ENCODE measurements at regions not wholly inside any gene's neighbourhood (a gene's known extent, or its start where the extent isn't known, plus 50 kb on each side); places are given as distances from the start of the nearest gene placed in this dataset.

DNA sequence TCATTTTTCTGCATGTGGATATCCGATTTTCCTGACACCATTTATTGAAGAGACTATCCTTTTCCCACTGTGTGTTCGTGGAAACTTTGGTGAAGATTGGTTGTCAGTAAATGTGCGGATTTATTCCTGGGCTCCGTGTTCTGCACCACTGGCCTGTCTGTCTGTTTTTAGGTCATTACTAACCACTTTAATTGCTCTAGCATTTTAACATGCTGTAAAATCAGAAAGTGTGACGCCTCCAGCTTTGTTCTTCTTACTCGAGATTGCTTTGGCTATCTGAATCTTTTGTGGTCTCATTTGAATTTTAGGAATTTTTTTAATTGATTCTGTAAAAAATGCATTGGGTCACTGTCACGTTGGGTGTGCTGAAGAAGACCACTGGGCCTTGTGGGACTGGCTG lies 1458.7 kb downstream of the AACS start:
- no peaks in the 10 kb centered on the region for H3K36me3 Mint-ChIP-seq
- no peaks in the 10 kb centered on the region for H3K27me3 Mint-ChIP-seq
- H3K9me3 Mint-ChIP-seq, result peaks cover 4% of the 10 kb centered on the region
- H3K4me1 Mint-ChIP-seq, result no peaks in the 10 kb centered on the region
- H3K27ac Mint-ChIP-seq, result no peak overlapping the region
- H3K4me3 Mint-ChIP-seq, result no peak overlapping the region

GRCh38 chr12:126534495-126534894 lies 1469.3 kb downstream of the AACS start:
- H3K27ac Mint-ChIP-seq, result no peak overlapping the region
- no peaks in the 10 kb centered on the region for H3K4me1 Mint-ChIP-seq
- H3K4me3 Mint-ChIP-seq, result no peak overlapping the region
- H3K9me3 Mint-ChIP-seq, result no peaks in the 10 kb centered on the region
- H3K27me3 Mint-ChIP-seq, result no peaks in the 10 kb centered on the region
- H3K36me3 Mint-ChIP-seq, result no peaks in the 10 kb centered on the region

DNA sequence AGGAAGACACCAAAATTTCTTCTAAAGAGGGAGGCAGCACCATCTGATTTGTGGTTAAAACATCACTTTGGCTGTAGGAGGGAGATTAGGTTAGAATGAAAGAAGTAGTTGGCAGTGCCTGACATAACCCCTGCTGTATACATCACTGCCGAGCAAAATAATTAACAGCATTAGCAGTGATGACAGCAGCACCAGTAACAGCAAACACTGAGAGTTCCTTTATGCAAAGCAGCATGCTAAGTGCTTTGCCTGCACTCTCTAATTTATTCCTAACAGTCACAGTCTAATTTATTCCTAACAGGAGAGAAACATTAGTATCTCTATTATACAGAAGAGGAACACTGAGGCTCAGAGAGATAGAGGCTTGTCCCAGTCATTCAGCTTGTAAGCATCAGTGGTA lies 1469.7 kb downstream of the AACS start:
- Mint-ChIP-seq H3K4me1 (no peaks in the 10 kb centered on the region), H3K27ac (no peak overlapping the region), H3K4me3 (no peak overlapping the region), H3K36me3 (no peaks in the 10 kb centered on the region), H3K27me3 (no peaks in the 10 kb centered on the region), H3K9me3 (no peaks in the 10 kb centered on the region)

GRCh38 chr12:126535971-126536370 lies 1470.7 kb downstream of the AACS start:
- Mint-ChIP-seq H3K27me3 (no peaks in the 10 kb centered on the region), H3K36me3 (no peaks in the 10 kb centered on the region), H3K27ac (no peak overlapping the region), H3K4me3 (no peak overlapping the region), H3K4me1 (no peaks in the 10 kb centered on the region), H3K9me3 (no peaks in the 10 kb centered on the region)

DNA sequence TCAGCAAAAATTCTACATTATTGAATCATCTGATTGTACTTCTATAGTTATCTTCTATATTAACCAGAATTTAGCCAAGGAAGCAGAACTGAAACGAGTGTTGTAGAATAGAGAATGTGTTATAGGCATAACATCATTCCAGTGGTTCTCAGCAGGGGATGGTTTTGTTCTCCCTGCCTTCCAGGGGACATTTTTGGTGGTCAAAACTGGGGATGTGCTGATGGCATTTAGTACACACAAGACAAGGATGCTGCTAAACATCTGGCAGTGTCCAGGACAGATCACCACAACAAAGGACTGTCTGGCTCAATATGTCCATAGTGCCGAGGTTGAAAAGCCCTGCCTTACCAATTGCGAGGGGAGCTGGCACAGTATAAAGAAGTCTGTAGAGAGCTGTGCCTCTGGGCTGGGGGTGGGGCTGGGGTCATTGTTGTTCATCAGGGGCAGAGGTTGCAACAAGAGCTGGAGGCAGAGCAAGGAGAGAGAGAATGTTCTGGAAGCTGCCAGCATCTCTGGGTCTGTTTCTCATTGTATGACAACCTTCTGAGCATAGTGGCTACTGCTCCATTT lies 1472.8 kb downstream of the AACS start:
- no peaks in the 10 kb centered on the region for H3K27me3 Mint-ChIP-seq
- no peak overlapping the region for H3K27ac Mint-ChIP-seq
- no peak overlapping the region for H3K4me3 Mint-ChIP-seq

DNA sequence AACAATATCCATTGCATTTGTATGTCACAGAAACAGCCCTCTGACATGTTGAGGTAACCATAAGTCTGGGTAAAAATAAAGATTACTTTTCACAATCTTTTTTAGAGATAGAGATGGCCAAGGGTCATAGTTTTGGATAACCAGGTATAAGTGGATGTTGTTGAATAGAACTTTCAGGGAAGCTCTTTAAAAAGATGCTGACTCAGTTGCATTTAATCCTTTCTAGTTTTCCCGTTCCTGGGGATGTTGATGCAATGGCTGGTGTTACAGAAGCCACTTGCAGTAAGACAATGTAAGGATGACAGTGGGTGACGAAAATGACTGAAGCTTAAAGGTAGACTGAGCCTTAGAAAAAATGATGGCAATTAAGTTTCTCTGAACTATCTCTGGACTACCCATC lies 1473.7 kb downstream of the AACS start:
- Mint-ChIP-seq H3K27ac (no peak overlapping the region), H3K4me1 (no peaks in the 10 kb centered on the region), H3K27me3 (no peaks in the 10 kb centered on the region), H3K4me3 (no peak overlapping the region), H3K36me3 (no peaks in the 10 kb centered on the region), H3K9me3 (no peaks in the 10 kb centered on the region)

More for the DNA sequence above, 1472.8 kb downstream of the AACS start:
- Mint-ChIP-seq H3K9me3 (no peaks in the 10 kb centered on the region), H3K4me1 (no peaks in the 10 kb centered on the region), H3K36me3 (no peaks in the 10 kb centered on the region)

DNA sequence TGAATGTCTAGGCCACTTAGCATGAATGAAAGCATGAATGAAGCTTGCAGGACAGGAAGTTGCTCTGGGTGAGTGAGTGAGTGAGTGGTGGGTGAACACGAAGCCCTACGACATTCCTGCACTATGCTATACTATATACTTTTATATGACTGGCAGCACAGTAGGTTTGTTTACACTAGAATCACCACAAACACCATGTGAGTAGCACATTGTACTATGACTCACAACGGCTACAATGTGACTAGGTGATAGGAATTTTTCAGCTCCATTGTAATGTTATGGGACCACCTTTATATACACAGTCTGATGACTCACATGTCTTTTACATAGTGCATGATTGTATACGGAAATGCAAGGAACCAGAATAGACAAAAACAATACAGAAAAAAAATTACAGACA lies 1480.2 kb downstream of the AACS start:
- Mint-ChIP-seq H3K4me3 (no peak overlapping the region), H3K4me1 (no peaks in the 10 kb centered on the region), H3K27me3 (no peaks in the 10 kb centered on the region), H3K27ac (no peak overlapping the region), H3K9me3 (no peaks in the 10 kb centered on the region), H3K36me3 (no peaks in the 10 kb centered on the region)

DNA sequence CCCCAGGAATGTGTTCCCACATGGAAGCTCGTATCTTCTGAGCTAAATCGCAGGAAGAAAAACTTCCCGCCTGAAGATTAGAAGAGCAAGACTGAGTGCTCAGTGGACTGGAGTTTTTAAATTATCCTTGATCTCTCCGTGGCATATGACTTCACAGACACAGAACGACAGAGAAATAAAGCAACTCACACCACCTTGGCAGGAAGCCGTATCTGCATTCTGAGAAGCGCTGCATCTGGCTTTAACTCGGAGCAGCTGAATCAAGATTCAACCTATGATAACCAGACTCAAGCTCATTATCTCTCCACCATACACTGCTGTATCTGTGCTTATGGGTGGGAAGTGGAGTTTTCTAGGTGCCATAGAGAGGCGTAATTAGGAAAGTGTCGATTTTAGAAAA lies 1482.7 kb downstream of the AACS start:
- H3K9me3 Mint-ChIP-seq, result no peaks in the 10 kb centered on the region
- no peak overlapping the region for H3K4me3 Mint-ChIP-seq
- H3K27ac Mint-ChIP-seq, result no peak overlapping the region

DNA sequence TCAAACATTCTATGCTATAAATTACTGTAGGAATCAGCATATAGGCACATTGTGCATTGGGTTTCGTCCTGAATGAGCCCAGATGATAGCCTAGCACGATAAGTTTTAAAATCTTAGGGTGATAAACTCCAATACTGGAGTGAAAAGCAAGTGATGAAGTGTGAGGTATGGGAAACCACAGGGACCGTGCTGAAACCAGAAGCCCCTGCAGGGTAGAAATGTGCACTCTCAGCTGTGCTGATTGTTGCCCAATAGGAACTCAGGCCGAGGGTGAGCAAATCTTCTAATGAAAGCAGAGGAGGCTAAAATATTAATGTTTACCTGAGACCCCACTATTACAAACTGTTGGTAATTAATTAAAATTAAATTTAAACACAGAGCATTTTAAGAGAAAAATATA lies 1486.6 kb downstream of the AACS start:
- H3K4me3 Mint-ChIP-seq, result no peak overlapping the region
- no peaks in the 10 kb centered on the region for H3K36me3 Mint-ChIP-seq
- no peaks in the 10 kb centered on the region for H3K27me3 Mint-ChIP-seq
- H3K27ac Mint-ChIP-seq, result no peak overlapping the region
- peaks cover 8% of the 10 kb centered on the region for H3K9me3 Mint-ChIP-seq
- no peaks in the 10 kb centered on the region for H3K4me1 Mint-ChIP-seq

More for the DNA sequence above, 1482.7 kb downstream of the AACS start:
- Mint-ChIP-seq H3K4me1 (no peaks in the 10 kb centered on the region), H3K27me3 (no peaks in the 10 kb centered on the region), H3K36me3 (no peaks in the 10 kb centered on the region)

- H3K27ac Mint-ChIP-seq, result no peak overlapping the region
- H3K4me1 Mint-ChIP-seq, result no peaks in the 10 kb centered on the region
- H3K9me3 Mint-ChIP-seq, result peaks cover 8% of the 10 kb centered on the region
- no peak overlapping the region for H3K4me3 Mint-ChIP-seq
- no peaks in the 10 kb centered on the region for H3K27me3 Mint-ChIP-seq
- no peaks in the 10 kb centered on the region for H3K36me3 Mint-ChIP-seq
Measured at GRCh38 chr12:126554625-126555024, 1489.4 kb downstream of the AACS start.

DNA sequence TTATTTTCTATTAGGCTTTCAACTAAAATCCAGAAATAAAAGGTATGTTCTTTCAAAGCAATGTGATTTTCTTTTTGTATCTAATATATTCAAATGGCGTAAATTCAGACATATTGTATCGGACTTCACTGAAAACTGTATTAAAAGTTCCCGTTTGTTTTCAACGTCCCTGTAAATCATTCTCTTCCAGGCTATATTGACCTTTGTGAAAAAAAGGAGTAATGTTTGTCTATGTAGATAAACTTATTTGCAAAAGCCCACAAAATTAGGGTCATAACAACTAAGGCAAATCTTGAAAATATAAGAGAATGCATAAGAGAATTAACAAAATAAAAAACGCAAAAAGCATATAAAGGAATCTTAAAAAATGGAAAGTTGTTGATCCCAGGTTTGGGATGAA lies 1492.4 kb downstream of the AACS start:
- Mint-ChIP-seq H3K27me3 (no peaks in the 10 kb centered on the region), H3K36me3 (no peaks in the 10 kb centered on the region), H3K4me1 (no peaks in the 10 kb centered on the region), H3K4me3 (no peak overlapping the region), H3K27ac (no peak overlapping the region), H3K9me3 (peaks cover 20% of the 10 kb centered on the region)

GRCh38 chr12:126558219-126558618 lies 1493.0 kb downstream of the AACS start:
- no peaks in the 10 kb centered on the region for H3K36me3 Mint-ChIP-seq
- H3K4me1 Mint-ChIP-seq, result no peaks in the 10 kb centered on the region
- no peaks in the 10 kb centered on the region for H3K27me3 Mint-ChIP-seq
- no peak overlapping the region for H3K4me3 Mint-ChIP-seq
- no peak overlapping the region for H3K27ac Mint-ChIP-seq
- peaks cover 20% of the 10 kb centered on the region for H3K9me3 Mint-ChIP-seq

- Mint-ChIP-seq H3K9me3 (peaks cover 17% of the 10 kb centered on the region), H3K4me3 (no peak overlapping the region), H3K27ac (no peak overlapping the region), H3K4me1 (no peaks in the 10 kb centered on the region), H3K27me3 (no peaks in the 10 kb centered on the region), H3K36me3 (no peaks in the 10 kb centered on the region)
Measured at GRCh38 chr12:126558810-126559209, 1493.6 kb downstream of the AACS start.

- no peaks in the 10 kb centered on the region for H3K27me3 Mint-ChIP-seq
- H3K9me3 Mint-ChIP-seq, result peaks cover 9% of the 10 kb centered on the region
- no peak overlapping the region for H3K4me3 Mint-ChIP-seq
- no peaks in the 10 kb centered on the region for H3K4me1 Mint-ChIP-seq
- no peak overlapping the region for H3K27ac Mint-ChIP-seq
- H3K36me3 Mint-ChIP-seq, result no peaks in the 10 kb centered on the region
Measured at GRCh38 chr12:126567016-126567415, 1501.8 kb downstream of the AACS start.

DNA sequence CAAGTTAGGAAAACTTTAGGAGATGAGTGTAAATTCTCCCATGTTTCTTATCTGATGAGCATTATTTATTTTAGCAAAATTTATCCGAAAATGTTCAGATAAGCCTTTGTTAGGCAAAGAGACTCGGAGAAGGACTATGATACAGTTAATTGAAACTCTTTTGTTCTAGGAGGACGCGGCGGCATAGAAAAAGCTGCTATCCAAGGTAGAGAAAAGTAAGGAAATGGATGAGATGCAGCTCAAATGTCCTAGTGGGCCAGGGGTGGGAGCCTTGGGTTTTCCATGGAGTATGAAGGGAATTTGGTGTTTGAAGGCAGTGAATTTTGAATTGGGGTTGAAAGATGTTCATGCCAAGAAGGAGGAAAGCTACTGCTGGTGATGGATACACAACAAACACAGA lies 1504.5 kb downstream of the AACS start:
- Mint-ChIP-seq H3K4me1 (no peaks in the 10 kb centered on the region), H3K9me3 (peaks cover 6% of the 10 kb centered on the region), H3K4me3 (no peak overlapping the region), H3K27ac (no peak overlapping the region), H3K27me3 (no peaks in the 10 kb centered on the region), H3K36me3 (no peaks in the 10 kb centered on the region)

- no peaks in the 10 kb centered on the region for H3K4me1 Mint-ChIP-seq
- H3K9me3 Mint-ChIP-seq, result peaks cover 6% of the 10 kb centered on the region
- H3K36me3 Mint-ChIP-seq, result no peaks in the 10 kb centered on the region
- no peak overlapping the region for H3K4me3 Mint-ChIP-seq
- no peaks in the 10 kb centered on the region for H3K27me3 Mint-ChIP-seq
- no peak overlapping the region for H3K27ac Mint-ChIP-seq
Measured at GRCh38 chr12:126570566-126570965, 1505.3 kb downstream of the AACS start.

- Mint-ChIP-seq H3K4me1 (no peaks in the 10 kb centered on the region), H3K9me3 (peaks cover 6% of the 10 kb centered on the region), H3K4me3 (no peak overlapping the region), H3K27me3 (no peaks in the 10 kb centered on the region), H3K36me3 (no peaks in the 10 kb centered on the region), H3K27ac (no peak overlapping the region)
Measured at GRCh38 chr12:126572170-126572569, 1506.9 kb downstream of the AACS start.
